ENCODE measurements at regions not wholly inside any gene's neighbourhood (a gene's known extent, or its start where the extent isn't known, plus 50 kb on each side); places are given as distances from the start of the nearest gene placed in this dataset.

DNA sequence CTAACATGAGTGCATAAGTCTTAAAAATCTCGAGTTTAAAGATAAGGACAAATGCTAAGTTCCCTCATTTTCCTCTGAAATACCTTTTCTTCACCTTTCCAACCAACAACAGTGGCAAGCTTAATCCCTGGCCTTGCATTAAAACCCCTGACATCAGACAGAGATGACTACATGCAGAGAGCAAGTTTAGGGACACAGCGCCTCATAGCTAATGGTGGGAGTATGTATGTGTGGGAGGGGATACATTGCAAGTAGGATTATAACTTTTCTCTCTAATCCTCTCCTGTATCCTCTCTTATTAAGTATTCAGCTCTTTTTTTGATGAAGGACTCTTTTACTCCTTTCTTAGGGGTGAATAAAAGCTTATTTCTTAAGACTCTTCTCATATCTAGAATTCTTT, 547.1 kb downstream of the CCER1 start:
- no peak for DNase-seq (ENCODE audit: low read depth in 1 of 2, low spot score in 2 of 2)
- H3K9me3 ChIP-seq (replicated peaks), result no peaks in the 10 kb centered on the region

DNA sequence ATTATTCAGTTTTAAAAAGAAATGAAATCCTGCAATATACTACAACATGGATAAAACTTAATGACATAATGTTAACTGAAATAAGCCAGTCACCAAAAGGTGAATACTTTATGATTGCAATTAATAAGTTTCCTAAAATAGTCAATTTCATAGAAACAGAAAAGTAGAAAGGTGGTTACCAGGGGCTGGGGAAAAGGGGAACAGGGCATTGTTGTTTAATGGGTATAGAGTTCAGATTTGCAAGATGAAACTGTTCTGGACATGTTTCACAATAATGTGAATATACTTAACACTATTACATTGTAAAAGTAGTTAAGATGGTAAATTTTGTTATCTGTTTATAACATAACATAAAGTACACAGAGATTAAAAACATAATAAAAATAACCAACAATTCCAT, 550.9 kb downstream of the CCER1 start:
- H3K36me3 ChIP-seq, result no peaks in the 10 kb centered on the region
- H3K4me3 ChIP-seq, result no peak overlapping the region
- no peak overlapping the region for H3K27ac ChIP-seq
- H3K27me3 ChIP-seq (replicated peaks), result no peaks in the 10 kb centered on the region
- H3K9me3 ChIP-seq (replicated peaks), result 0 out of 2 replicates have a peak, but pooled peaks cover 3% of the 10 kb centered on the region
- no peak for DNase-seq (ENCODE audit: low read depth in 1 of 2, low spot score in 2 of 2)
- no peaks in the 10 kb centered on the region for H3K4me1 ChIP-seq (replicated peaks)

More for the DNA sequence above, 547.1 kb downstream of the CCER1 start:
- Histone ChIP-seq H3K4me1 (replicated peaks) (no peaks in the 10 kb centered on the region), H3K27ac (no peak overlapping the region), H3K36me3 (no peaks in the 10 kb centered on the region), H3K27me3 (replicated peaks) (no peaks in the 10 kb centered on the region), H3K4me3 (no peak overlapping the region)

DNA sequence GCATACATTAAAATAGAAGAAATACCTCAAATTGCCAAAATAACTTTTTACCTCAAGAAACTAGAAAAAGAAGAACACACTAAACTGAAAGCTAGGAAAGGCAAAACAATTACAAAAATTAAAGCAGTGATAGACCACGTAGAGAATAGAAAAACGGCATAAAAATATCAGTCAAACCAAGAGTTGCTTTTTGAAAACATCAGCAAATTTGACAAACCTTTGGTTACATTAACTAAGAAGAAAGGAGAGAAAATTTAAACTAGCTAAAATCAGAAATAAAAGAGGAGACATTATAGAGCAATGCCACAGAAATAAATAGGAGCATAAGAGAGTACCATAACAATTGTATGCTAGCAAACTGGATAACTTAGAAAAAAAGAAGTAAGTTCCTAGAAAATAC, 553.8 kb downstream of the CCER1 start:
- no peak overlapping the region for H3K27ac ChIP-seq
- no peaks in the 10 kb centered on the region for H3K27me3 ChIP-seq (replicated peaks)
- DNase-seq (ENCODE audit: low read depth in 1 of 2, low spot score in 2 of 2), result no peak
- no peaks in the 10 kb centered on the region for H3K4me1 ChIP-seq (replicated peaks)
- H3K9me3 ChIP-seq (replicated peaks), result 0 out of 2 replicates have a peak, but pooled peaks cover 3% of the 10 kb centered on the region
- H3K4me3 ChIP-seq, result no peak overlapping the region
- H3K36me3 ChIP-seq, result no peaks in the 10 kb centered on the region

DNA sequence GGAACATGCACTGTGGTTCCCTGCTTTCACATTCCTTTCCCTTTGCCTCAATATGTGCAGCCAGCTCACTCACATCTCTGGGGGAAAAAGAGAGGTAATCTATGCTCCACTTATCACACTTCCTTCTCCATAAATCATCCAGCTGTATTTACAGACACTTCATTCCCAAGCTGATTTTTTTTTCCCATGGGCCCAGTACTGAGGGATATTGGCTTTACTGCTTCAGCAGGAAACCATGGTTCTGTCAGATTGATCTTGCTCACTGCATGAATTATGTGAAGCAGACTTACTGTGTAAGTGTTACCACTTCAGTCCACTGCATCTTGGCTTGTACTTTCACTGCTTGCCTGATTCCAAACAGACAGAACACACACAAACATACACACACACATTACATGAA, 555.6 kb downstream of the CCER1 start:
- H3K27ac ChIP-seq, result no peak overlapping the region
- H3K9me3 ChIP-seq (replicated peaks), result 0 out of 2 replicates have a peak, but pooled peaks cover 3% of the 10 kb centered on the region
- no peaks in the 10 kb centered on the region for H3K4me1 ChIP-seq (replicated peaks)
- H3K4me3 ChIP-seq, result no peak overlapping the region
- H3K27me3 ChIP-seq (replicated peaks), result no peaks in the 10 kb centered on the region
- H3K36me3 ChIP-seq, result no peaks in the 10 kb centered on the region
- DNase-seq (ENCODE audit: low read depth in 1 of 2, low spot score in 2 of 2), result no peak

DNA sequence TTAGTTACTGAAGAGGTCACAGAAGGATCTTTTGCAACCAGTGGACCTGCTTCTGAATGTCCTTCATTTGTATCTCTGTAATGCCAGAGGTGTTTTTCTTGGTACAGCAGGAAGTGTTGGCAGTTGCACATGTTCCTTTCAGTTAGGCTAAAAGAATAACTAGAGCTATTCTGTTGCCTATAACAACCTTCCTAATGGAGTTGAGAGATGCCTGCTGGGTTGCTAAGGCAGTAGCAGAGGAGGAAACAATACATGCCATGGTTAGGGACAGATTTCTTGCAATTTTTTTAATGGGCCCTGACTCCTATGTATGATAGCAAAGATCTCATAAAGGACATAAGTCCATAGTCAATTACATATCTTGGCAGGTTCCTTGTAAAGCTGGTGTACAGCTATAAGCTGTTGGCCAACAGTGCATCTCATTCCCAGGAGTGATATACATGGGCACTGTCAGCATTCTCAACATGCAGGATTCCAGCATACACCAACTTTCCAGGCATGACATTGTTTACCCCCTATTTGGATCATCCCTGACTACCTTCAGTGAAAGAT, 556.6 kb downstream of the CCER1 start:
- no peak for DNase-seq (ENCODE audit: low read depth in 1 of 2, low spot score in 2 of 2)
- Histone ChIP-seq H3K4me3 (no peak overlapping the region), H3K27me3 (replicated peaks) (no peaks in the 10 kb centered on the region), H3K27ac (no peak overlapping the region), H3K36me3 (no peaks in the 10 kb centered on the region), H3K4me1 (replicated peaks) (no peaks in the 10 kb centered on the region), H3K9me3 (replicated peaks) (0 out of 2 replicates have a peak, but pooled peaks cover 3% of the 10 kb centered on the region)

DNA sequence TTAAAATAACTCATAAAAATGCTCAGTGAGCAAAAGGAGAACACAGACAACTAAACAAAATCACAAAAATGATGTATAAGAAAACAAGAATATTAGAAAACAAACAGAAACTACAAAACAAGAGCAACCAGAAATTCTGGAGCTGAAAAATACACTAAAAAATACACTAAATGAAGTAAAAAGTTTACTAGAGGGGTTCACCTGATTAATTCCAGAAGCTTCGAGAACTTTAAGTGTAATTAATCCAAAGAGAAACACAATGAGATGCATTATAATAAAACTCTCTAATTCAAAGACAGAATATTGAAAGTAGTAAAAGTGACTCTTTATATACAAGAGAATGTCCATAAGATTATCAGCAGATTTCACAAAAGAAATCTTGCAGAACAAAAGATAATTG, 558.4 kb downstream of the CCER1 start:
- H3K4me3 ChIP-seq, result no peak overlapping the region
- H3K9me3 ChIP-seq (replicated peaks), result 0 out of 2 replicates have a peak, but pooled peaks cover 3% of the 10 kb centered on the region
- DNase-seq (ENCODE audit: low read depth in 1 of 2, low spot score in 2 of 2), result no peak
- H3K4me1 ChIP-seq (replicated peaks), result no peaks in the 10 kb centered on the region
- H3K27ac ChIP-seq, result no peak overlapping the region
- H3K36me3 ChIP-seq, result no peaks in the 10 kb centered on the region
- no peaks in the 10 kb centered on the region for H3K27me3 ChIP-seq (replicated peaks)

DNA sequence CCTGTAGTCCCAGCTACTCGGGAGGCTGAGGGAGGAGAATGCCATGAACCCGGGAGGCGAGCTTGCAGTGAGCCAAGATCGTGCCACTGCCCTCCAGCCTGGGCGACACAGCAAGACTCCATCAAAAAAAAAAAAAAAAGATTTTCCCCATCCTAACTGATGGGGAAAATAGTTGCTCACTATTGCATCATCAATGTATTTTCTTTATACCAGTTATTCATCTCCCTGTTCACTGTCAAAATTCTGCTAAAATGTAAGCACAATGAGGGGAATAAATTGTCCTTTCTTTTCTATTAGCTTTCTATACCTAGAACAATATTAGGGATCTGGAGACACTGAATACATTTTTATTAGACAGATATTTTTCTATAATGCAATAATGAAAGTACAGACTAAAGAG, 561.3 kb downstream of the CCER1 start:
- Histone ChIP-seq H3K4me1 (replicated peaks) (no peaks in the 10 kb centered on the region), H3K27me3 (replicated peaks) (no peaks in the 10 kb centered on the region), H3K27ac (no peak overlapping the region), H3K4me3 (no peak overlapping the region), H3K36me3 (no peaks in the 10 kb centered on the region), H3K9me3 (replicated peaks) (no peaks in the 10 kb centered on the region)
- no peak for DNase-seq (ENCODE audit: low read depth in 1 of 2, low spot score in 2 of 2)

DNA sequence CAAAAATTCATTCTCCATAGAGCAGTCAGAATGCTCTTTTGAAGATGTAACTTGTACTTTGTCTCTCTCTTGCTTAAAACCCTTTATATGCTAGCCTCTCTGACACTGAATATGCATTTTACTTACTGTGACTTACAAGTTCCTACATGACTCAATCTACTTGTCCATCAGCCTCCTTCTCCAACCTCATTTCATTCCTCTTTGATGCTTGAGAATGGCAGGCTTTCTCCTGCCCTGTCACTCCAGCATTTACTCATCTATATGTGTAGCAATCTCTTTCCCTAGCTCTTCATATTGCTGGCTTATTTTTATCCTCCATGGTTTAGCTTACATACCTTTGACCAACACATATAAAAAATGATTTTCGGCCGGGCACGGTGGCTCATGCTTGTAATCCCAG, 561.9 kb downstream of the CCER1 start:
- Histone ChIP-seq H3K27ac (no peak overlapping the region), H3K4me3 (no peak overlapping the region), H3K27me3 (replicated peaks) (no peaks in the 10 kb centered on the region), H3K36me3 (no peaks in the 10 kb centered on the region), H3K9me3 (replicated peaks) (no peaks in the 10 kb centered on the region), H3K4me1 (replicated peaks) (no peaks in the 10 kb centered on the region)
- DNase-seq (ENCODE audit: low read depth in 1 of 2, low spot score in 2 of 2), result no peak

DNA sequence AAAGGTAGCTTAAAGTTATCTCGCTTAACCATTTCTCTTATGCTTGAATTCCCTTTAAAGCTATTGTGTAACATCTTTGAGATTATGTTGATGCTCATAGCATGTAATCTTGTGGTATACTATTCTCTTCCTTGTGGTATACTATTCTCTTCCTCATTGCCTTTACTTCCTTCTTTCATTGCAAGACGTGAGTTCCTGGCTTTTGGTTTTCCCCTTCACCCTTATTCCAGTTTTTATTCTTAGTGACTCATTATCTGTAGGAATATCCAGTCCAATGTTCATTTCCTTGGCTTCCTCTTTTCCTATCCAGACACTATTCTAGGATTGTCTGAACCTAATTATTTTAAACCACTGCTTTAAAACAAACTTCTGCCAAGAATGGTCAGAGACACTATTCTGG, 564.0 kb downstream of the CCER1 start:
- no peaks in the 10 kb centered on the region for H3K4me1 ChIP-seq (replicated peaks)
- no peaks in the 10 kb centered on the region for H3K27me3 ChIP-seq (replicated peaks)
- no peak for DNase-seq (ENCODE audit: low read depth in 1 of 2, low spot score in 2 of 2)
- H3K36me3 ChIP-seq, result no peaks in the 10 kb centered on the region
- H3K27ac ChIP-seq, result no peak overlapping the region
- H3K9me3 ChIP-seq (replicated peaks), result no peaks in the 10 kb centered on the region
- no peak overlapping the region for H3K4me3 ChIP-seq

DNA sequence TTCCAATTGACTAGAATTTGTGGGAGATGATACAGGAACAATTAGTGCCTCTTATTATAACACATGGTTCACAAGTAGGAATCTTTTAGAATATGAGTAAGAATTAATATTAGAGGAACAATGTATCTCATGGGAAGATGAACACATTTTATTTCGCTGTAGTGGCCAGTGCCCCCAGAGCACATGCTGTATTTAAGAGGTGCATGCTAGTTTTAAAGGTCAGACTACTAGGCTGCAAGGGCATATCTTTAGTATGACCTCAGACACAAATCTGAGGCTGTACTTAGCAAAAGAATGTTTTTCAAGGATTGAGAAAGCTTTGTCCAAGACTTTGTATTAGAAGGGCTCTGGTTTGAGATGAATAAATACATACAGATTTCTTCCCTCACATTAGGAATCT, 586.9 kb downstream of the CCER1 start:
- Histone ChIP-seq H3K27me3 (replicated peaks) (no peaks in the 10 kb centered on the region), H3K36me3 (no peaks in the 10 kb centered on the region), H3K4me3 (no peak overlapping the region), H3K4me1 (replicated peaks) (no peaks in the 10 kb centered on the region), H3K27ac (no peak overlapping the region), H3K9me3 (replicated peaks) (no peaks in the 10 kb centered on the region)
- DNase-seq (ENCODE audit: low read depth in 1 of 2, low spot score in 2 of 2), result no peak

DNA sequence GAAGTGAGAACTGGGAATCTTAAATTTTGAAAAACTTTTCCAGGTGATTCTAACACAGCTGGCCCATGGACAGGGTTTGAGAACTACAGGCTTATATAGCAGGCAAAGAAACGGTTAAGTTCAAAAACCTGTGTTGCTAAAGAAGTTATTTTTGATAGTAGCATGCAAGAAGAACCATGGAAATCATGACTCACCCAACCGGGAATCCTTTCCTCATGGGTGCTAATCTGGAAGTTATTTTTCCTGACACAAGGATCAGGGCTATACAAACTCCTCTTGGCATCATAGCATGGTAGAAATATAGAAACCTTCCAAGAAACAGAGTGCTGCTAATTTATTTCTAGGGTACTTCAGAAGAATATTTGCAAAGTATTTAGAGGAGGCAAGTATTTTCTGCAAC, 588.7 kb downstream of the CCER1 start:
- Histone ChIP-seq H3K4me3 (no peak overlapping the region), H3K9me3 (replicated peaks) (no peaks in the 10 kb centered on the region), H3K4me1 (replicated peaks) (no peaks in the 10 kb centered on the region), H3K27me3 (replicated peaks) (no peaks in the 10 kb centered on the region), H3K27ac (no peak overlapping the region), H3K36me3 (no peaks in the 10 kb centered on the region)
- no peak for DNase-seq (ENCODE audit: low read depth in 1 of 2, low spot score in 2 of 2)

DNA sequence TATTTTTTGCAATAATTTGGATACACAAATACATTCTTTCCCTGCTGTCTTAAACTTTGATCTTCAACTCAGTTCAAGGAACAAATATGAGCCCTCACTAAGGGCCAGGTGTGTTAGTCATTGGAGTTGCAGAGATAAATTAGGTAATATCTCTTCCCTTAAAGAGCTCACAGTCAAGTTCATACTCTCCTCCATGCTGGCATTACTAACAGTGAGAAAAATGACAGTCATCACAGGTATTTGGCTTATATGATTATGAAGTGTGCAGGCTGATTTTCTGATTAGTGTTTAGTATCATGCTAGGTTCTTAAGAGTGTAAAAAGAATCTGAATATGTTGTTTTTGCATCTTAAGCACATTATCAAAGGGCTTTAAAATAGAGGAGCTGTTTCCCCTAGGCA, 594.7 kb downstream of the CCER1 start:
- Histone ChIP-seq H3K27ac (no peak overlapping the region), H3K9me3 (replicated peaks) (no peaks in the 10 kb centered on the region), H3K4me1 (replicated peaks) (no peaks in the 10 kb centered on the region), H3K36me3 (no peaks in the 10 kb centered on the region), H3K4me3 (no peak overlapping the region), H3K27me3 (replicated peaks) (no peaks in the 10 kb centered on the region)
- DNase-seq (ENCODE audit: low read depth in 1 of 2, low spot score in 2 of 2), result no peak

DNA sequence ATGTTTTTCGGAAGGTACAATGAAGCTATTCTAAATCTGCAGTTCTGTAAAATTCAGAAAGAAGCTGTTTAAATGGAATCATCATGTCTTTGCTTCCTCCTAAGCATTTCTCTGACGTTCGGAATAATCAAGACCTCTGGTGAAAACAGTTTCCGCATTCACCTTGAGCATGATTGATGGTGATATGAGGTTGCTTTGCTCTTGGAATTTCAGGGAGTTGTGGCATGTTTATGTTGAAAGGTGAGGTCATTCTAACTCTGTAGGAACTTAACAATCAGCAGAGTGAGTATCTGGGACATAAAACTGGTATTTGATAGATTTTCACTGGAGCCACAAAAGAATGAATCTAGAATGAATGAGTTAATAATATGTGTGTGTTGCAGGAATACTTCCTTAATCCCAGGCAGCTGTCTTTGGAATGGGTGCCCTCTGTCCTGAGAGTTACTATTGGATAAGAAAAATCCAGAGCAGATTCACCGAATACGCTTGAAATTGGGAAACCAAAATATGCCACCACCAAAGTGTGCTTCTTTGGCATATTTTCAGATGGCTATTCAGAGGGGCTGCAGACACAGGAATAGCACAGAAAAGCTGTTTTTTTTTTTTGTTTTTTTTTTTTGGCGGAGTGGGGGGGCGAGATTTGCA, 599.1 kb downstream of the CCER1 start:
- Histone ChIP-seq H3K4me1 (replicated peaks) (no peaks in the 10 kb centered on the region), H3K9me3 (replicated peaks) (no peaks in the 10 kb centered on the region), H3K36me3 (no peaks in the 10 kb centered on the region), H3K27ac (no peak overlapping the region), H3K27me3 (replicated peaks) (no peaks in the 10 kb centered on the region), H3K4me3 (no peak overlapping the region)
- no peak for DNase-seq (ENCODE audit: low read depth in 1 of 2, low spot score in 2 of 2)

DNA sequence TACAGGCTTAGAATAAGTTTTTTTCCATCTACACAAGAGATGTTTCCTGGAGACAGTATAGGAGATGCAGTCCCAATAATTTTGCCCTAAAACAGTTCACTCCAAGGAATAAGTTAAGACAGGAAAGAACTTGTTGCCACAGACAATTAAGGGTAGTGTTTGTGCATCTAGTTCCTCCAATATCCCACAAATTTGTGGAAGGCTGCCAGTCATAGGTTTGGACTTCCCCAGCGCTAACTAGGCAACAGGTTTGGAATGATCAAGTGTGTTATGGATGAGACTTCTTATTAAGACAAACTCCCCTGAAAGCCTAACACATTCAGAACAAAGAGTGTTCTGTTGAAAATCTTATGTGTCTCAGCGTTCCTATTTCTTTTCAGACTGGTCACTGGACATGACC, 611.0 kb downstream of the CCER1 start:
- H3K9me3 ChIP-seq (replicated peaks), result no peaks in the 10 kb centered on the region
- DNase-seq (ENCODE audit: low read depth in 1 of 2, low spot score in 2 of 2), result no peak
- no peaks in the 10 kb centered on the region for H3K4me1 ChIP-seq (replicated peaks)
- H3K4me3 ChIP-seq, result no peak overlapping the region
- H3K27me3 ChIP-seq (replicated peaks), result 0 out of 2 replicates have a peak, but pooled peaks cover 2% of the 10 kb centered on the region
- no peaks in the 10 kb centered on the region for H3K36me3 ChIP-seq
- no peak overlapping the region for H3K27ac ChIP-seq

DNA sequence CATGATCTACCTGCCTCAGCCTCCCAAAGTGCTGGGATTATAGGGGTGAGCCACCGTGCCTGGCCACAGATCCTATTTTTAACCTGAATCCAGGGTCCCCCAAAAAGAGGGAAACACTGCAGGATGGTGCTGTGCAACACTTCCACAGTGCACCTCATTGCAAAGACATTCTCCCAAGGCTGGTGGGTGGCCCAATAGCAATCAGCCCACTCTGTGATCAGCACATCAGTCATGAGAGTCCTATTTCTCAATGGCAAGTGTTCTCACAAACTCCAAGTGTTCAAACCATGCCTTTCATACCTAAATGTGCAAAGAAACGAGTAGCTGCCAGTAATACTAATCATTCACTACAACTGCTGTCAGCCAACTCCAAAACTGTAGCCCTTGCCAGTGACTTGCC, 612.9 kb downstream of the CCER1 start:
- H3K4me1 ChIP-seq (replicated peaks), result no peaks in the 10 kb centered on the region
- H3K27me3 ChIP-seq (replicated peaks), result no peaks in the 10 kb centered on the region
- H3K9me3 ChIP-seq (replicated peaks), result no peaks in the 10 kb centered on the region
- no peaks in the 10 kb centered on the region for H3K36me3 ChIP-seq
- DNase-seq (ENCODE audit: low read depth in 1 of 2, low spot score in 2 of 2), result no peak
- H3K27ac ChIP-seq, result no peak overlapping the region
- no peak overlapping the region for H3K4me3 ChIP-seq
